ENCODE measurements at regions not wholly inside any gene's neighbourhood (a gene's known extent, or its start where the extent isn't known, plus 50 kb on each side); places are given as distances from the start of the nearest gene placed in this dataset.
"Not testable (repeated sequence)": the region's sequence is repeated elsewhere in the genome, so short reads cannot be mapped to it uniquely, and the experiment has no call there.

DNA sequence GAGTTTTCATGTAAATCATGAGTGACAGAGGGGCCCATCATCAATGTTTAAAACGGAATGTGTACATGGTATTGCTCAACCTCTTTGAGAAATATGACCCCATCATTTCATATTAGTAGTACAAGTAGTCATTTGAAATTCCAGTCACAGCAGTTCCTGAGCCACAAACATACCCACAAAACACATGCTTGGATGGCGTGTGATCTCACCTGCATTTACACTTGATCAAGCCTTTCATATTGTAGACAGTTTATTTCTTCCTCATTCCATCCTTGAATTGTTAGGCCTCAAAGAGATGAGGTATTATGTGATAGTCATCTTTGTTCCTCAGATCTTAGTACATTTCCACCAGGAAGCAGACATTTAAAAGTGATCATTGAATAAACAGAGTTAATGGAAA, 96.8 kb upstream of the TAS2R1 start:
- no peaks in the 10 kb centered on the region for H3K27me3 ChIP-seq (ENCODE audit: insufficient read depth, low read length)
- no peak overlapping the region for H3K9ac ChIP-seq (ENCODE audit: low read length)
- ATAC-seq, result no peak
- no peaks in the 10 kb centered on the region for H3K4me1 ChIP-seq (ENCODE audit: control insufficient read depth in 1 of 2, insufficient read depth in 2 of 2, low read length in 2 of 2)
- H3K4me2 ChIP-seq (ENCODE audit: low read length), result no peak overlapping the region
- H3K4me3 ChIP-seq (replicated peaks in 1 of 2; ENCODE audit: low read depth in 1 of 2, low read length in 2 of 2), result no peak overlapping the region
- peaks cover 0 to 4% of the 10 kb centered on the region in 2 experiments; a peak in 1 of 4 replicates for H3K9me3 ChIP-seq (ENCODE audit: control insufficient read depth in 1 of 2, insufficient read depth in 1 of 2, low read depth in 1 of 2, low read length in 2 of 2)
- intact Hi-C loops (cut with micrococcal nuclease), result no loop called here
- no peaks in the 10 kb centered on the region for H3K79me2 ChIP-seq (ENCODE audit: insufficient read depth, low read length)
- ChIA-PET POLR2A (no interaction called here), CTCF (no interaction called here), RAD21 (ENCODE audit: low non-redundant PET in 1 of 2, low total read pairs in 2 of 2, uncharacterized antibody in 2 of 2, unreplicated experiment in 2 of 2) (no interaction called here)
- no peak overlapping the region for H2AFZ ChIP-seq (ENCODE audit: low read depth, low read length, poor library complexity, severe bottlenecking)
- no peaks in the 10 kb centered on the region for H3K9me2 ChIP-seq (ENCODE audit: insufficient read depth)
- no peak overlapping the region for H3K27ac ChIP-seq (ENCODE audit: low read depth, low read length)
- BruUV-seq (replicated peaks), result no TSS peak
- DNase-seq (ENCODE audit: low read depth, low spot score), result no peak
- no peaks in the 10 kb centered on the region for H4K20me1 ChIP-seq (ENCODE audit: insufficient read depth)
- TF ChIP-seq EZH2phosphoT487 (IDR thresholded peaks at IDR 0.05; ENCODE audit: borderline replicate concordance), result no peak
- H3K36me3 ChIP-seq (ENCODE audit: control insufficient read depth in 1 of 2, insufficient read depth in 2 of 2, low read length in 2 of 2), result no peaks in the 10 kb centered on the region

DNA sequence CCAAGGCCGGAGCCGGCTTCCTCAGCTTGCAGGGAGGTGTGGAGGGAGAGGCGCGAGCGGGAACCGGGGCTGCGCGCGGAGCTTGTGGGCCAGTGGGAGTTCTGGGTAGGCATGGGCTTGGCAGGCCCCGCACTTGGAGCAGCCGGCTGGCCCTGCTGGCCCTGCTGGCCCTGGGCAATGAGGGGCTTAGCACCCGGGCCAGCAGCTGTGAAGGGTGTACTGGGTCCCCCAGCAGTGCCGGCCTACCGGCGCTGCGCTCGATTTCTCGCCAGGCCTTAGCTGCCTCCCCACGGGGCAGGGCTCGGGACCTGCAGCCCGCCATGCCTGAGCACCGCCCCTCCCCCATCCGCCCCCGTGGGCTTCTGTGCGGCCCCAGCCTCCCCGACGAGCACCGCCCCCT, 95.1 kb upstream of the TAS2R1 start:
- POLR2A ChIA-PET; BruUV-seq (replicated peaks); RAD21 ChIA-PET (ENCODE audit: low non-redundant PET in 1 of 2, low total read pairs in 2 of 2, uncharacterized antibody in 2 of 2, unreplicated experiment in 2 of 2): not testable (repeated sequence)

GRCh38 chr5:9724707-9725106, 94.6 kb upstream of the TAS2R1 start:
- Histone ChIP-seq H4K20me1 (ENCODE audit: insufficient read depth) (no peaks in the 10 kb centered on the region), H3K79me2 (ENCODE audit: insufficient read depth, low read length) (no peaks in the 10 kb centered on the region), H2AFZ (ENCODE audit: low read depth, low read length, poor library complexity, severe bottlenecking) (no peak overlapping the region), H3K27me3 (ENCODE audit: insufficient read depth, low read length) (no peaks in the 10 kb centered on the region), H3K9me2 (ENCODE audit: insufficient read depth) (no peaks in the 10 kb centered on the region), H3K4me2 (ENCODE audit: low read length) (no peak overlapping the region), H3K9ac (ENCODE audit: low read length) (no peak overlapping the region), H3K36me3 (ENCODE audit: control insufficient read depth in 1 of 2, insufficient read depth in 2 of 2, low read length in 2 of 2) (no peaks in the 10 kb centered on the region), H3K27ac (ENCODE audit: low read depth, low read length) (no peak overlapping the region), H3K9me3 (ENCODE audit: control insufficient read depth in 1 of 2, insufficient read depth in 1 of 2, low read depth in 1 of 2, low read length in 2 of 2) (peaks cover 0 to 4% of the 10 kb centered on the region in 2 experiments; a peak in 1 of 4 replicates), H3K4me1 (ENCODE audit: control insufficient read depth in 1 of 2, insufficient read depth in 2 of 2, low read length in 2 of 2) (no peaks in the 10 kb centered on the region), H3K4me3 (replicated peaks in 1 of 2; ENCODE audit: low read depth in 1 of 2, low read length in 2 of 2) (no peak overlapping the region)
- intact Hi-C loops (cut with micrococcal nuclease), result no loop called here
- ChIA-PET CTCF (no interaction called here), RAD21 (ENCODE audit: low non-redundant PET in 1 of 2, low total read pairs in 2 of 2, uncharacterized antibody in 2 of 2, unreplicated experiment in 2 of 2) (no interaction called here), POLR2A (no interaction called here)
- ATAC-seq (no peak), DNase-seq (ENCODE audit: low read depth, low spot score) (no peak)
- BruUV-seq (replicated peaks), result no TSS peak
- TF ChIP-seq SIN3A (IDR thresholded peaks at IDR 0.05; ENCODE audit: low read depth) (no peak), EZH2phosphoT487 (IDR thresholded peaks at IDR 0.05; ENCODE audit: borderline replicate concordance) (no peak), EZH2 (IDR thresholded peaks at IDR 0.05) (no peak), EGR1 (IDR thresholded peaks at IDR 0.05; ENCODE audit: low read depth) (no peak), CTCF (IDR thresholded peaks at IDR 0.05 in 2 of 3, conservative IDR thresholded peaks at IDR 0.05 in 1 of 3; ENCODE audit: borderline replicate concordance in 1 of 3, insufficient read depth in 1 of 3, low read depth in 2 of 3, low read length in 2 of 3) (no peak), TCF7L2 (IDR thresholded peaks at IDR 0.05; ENCODE audit: borderline replicate concordance, extremely low read depth, insufficient read depth, insufficient read length) (no peak), ZFX (IDR thresholded peaks at IDR 0.05) (no peak), RAD21 (IDR thresholded peaks at IDR 0.05; ENCODE audit: low read depth) (no peak)
- TF ChIP-seq, protein P1, sequence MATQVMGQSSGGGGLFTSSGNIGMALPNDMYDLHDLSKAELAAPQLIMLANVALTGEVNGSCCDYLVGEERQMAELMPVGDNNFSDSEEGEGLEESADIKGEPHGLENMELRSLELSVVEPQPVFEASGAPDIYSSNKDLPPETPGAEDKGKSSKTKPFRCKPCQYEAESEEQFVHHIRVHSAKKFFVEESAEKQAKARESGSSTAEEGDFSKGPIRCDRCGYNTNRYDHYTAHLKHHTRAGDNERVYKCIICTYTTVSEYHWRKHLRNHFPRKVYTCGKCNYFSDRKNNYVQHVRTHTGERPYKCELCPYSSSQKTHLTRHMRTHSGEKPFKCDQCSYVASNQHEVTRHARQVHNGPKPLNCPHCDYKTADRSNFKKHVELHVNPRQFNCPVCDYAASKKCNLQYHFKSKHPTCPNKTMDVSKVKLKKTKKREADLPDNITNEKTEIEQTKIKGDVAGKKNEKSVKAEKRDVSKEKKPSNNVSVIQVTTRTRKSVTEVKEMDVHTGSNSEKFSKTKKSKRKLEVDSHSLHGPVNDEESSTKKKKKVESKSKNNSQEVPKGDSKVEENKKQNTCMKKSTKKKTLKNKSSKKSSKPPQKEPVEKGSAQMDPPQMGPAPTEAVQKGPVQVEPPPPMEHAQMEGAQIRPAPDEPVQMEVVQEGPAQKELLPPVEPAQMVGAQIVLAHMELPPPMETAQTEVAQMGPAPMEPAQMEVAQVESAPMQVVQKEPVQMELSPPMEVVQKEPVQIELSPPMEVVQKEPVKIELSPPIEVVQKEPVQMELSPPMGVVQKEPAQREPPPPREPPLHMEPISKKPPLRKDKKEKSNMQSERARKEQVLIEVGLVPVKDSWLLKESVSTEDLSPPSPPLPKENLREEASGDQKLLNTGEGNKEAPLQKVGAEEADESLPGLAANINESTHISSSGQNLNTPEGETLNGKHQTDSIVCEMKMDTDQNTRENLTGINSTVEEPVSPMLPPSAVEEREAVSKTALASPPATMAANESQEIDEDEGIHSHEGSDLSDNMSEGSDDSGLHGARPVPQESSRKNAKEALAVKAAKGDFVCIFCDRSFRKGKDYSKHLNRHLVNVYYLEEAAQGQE (IDR thresholded peaks at IDR 0.05; ENCODE audit: low read depth), result no peak

More for the DNA sequence above, 95.1 kb upstream of the TAS2R1 start:
- H3K36me3 ChIP-seq (ENCODE audit: control insufficient read depth in 1 of 2, insufficient read depth in 2 of 2, low read length in 2 of 2); H3K79me2 ChIP-seq (ENCODE audit: insufficient read depth, low read length); H3K4me1 ChIP-seq (ENCODE audit: control insufficient read depth in 1 of 2, insufficient read depth in 2 of 2, low read length in 2 of 2); ATAC-seq; H3K4me3 ChIP-seq (replicated peaks in 1 of 2; ENCODE audit: low read depth in 1 of 2, low read length in 2 of 2); H4K20me1 ChIP-seq (ENCODE audit: insufficient read depth); CTCF ChIA-PET; H3K9me3 ChIP-seq (ENCODE audit: control insufficient read depth in 1 of 2, insufficient read depth in 1 of 2, low read depth in 1 of 2, low read length in 2 of 2); H2AFZ ChIP-seq (ENCODE audit: low read depth, low read length, poor library complexity, severe bottlenecking); H3K27ac ChIP-seq (ENCODE audit: low read depth, low read length); H3K9me2 ChIP-seq (ENCODE audit: insufficient read depth); intact Hi-C loops (cut with micrococcal nuclease); H3K9ac ChIP-seq (ENCODE audit: low read length); DNase-seq (ENCODE audit: low read depth, low spot score); H3K4me2 ChIP-seq (ENCODE audit: low read length); H3K27me3 ChIP-seq (ENCODE audit: insufficient read depth, low read length): not testable (repeated sequence)
